Stimulated activated CD4-positive, alpha-beta T cell treated with anti-CD3 and anti-CD28 coated beads, TNF-alpha, amount 100 ng/mL, for 1 hour (primary cell): ENCODE measurements at regions not wholly inside any gene's neighbourhood (a gene's known extent, or its start where the extent isn't known, plus 50 kb on each side); places are given as distances from the start of the nearest gene placed in this dataset.
"Not testable (repeated sequence)": the region's sequence is repeated elsewhere in the genome, so short reads cannot be mapped to it uniquely, and the experiment has no call there.

ENCODE experiments used
- DNase-seq, 3 donors: peaks; one replicate each; pipeline ENCODE4 v3.0.0-alpha.2; 2020; ENCODE audit warnings: low read depth in 3 of 3, low spot score in 1 of 3

DNA sequence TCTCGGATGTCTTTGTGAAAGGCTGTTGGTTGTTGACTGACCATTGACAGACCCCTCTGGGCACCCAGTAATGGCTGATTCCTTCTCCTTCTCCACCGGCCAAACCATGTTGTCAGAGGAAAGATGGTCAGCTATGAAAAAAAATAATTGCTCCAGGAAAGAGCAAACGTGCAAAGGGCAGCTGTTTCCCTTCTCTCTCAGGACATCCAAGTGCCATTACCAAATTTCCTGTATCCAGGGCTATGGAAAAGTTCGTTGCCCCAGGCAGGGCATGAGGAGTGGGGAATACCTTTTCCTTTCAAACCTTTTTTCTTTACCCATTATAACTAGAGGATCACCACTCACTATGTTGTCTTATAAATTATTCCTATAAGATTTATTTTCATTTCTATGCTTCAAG is 321.5 kb upstream of the HNRNPA3 start:
- no peak for DNase-seq

GRCh38 chr2:176891857-176892256 is 320.7 kb upstream of the HNRNPA3 start:
- no peak for DNase-seq

- DNase-seq: no peak
These were observed 319.8 kb upstream of the HNRNPA3 start for GRCh38 chr2:176892676-176893226.

GRCh38 chr2:176895158-176895557 is 317.4 kb upstream of the HNRNPA3 start:
- no peak for DNase-seq

DNA sequence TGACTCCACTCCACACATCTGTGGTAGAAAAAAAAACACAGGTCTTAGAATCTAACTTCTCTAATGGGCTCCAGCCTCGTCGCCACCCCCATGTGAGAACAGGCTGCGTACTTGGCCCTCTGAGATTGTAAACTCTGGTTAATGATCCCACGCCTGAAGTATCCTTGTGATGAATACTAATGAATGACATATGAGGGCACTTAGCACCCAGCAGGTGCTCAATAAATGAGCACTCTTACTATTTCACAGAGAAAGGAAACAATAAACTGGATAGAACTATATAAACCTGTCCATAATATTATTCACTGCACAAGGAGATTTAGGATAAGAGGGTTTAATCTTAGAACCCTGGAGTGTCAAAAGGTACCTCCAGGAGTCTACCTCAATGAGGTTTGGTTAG is 310.1 kb upstream of the HNRNPA3 start:
- no peak for DNase-seq

DNA sequence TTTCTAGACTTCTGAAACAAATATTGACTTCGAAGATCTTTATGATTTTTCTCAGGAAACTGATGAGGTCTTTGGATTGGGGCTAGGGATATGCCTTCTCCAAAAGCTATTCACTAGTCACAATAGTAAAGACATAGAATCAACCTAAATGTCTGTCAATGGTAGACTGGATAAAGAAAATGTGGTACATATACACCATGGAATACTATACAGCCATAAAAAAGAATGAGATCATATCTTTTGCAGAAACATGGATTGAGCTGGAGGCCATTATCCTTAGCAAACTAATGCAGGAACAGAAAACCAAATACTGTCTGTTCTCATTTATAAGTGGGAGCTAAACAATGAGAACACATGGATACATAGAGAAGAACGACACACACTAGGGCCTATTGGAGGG is 308.5 kb upstream of the HNRNPA3 start:
- not testable (repeated sequence) for DNase-seq

DNA sequence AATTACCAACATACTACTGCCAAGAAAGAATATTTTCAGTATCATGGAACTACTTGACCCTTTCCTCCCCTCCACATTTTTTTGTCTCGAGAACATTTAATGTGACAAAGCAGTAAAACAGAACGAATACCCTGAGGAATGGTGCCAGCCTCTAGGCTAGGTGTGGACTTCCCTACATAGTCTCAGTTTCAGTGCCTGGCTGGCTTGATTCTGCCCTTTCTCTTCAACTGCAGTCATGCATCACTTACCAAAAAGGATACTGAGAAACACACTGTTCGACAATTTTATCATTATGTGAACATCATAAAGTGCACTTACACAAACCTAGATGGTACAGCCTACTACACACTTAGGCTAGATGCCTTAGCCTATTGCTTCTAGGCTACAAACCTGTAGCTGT is 305.3 kb upstream of the HNRNPA3 start:
- no peak for DNase-seq

- DNase-seq: no peak
These were observed 301.8 kb upstream of the HNRNPA3 start for GRCh38 chr2:176910828-176911227.

DNA sequence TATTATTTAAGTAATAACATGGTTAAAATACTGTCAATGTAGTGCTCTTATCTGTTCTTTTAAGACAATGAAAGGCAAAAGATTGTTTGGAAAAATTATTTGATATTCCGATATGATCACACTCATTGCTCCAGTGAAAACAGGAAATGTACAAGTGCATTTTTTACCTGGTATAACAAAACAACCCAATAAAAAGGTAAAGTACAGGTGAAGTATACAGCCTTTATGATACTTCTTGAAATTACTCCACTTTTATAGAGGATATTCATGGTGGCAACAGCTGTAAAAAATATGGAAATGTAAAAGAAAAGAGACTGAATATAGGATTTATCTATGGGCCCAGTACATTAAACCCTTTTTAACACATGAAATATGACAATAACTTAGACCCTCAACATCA is 298.6 kb upstream of the HNRNPA3 start:
- no peak for DNase-seq

DNA sequence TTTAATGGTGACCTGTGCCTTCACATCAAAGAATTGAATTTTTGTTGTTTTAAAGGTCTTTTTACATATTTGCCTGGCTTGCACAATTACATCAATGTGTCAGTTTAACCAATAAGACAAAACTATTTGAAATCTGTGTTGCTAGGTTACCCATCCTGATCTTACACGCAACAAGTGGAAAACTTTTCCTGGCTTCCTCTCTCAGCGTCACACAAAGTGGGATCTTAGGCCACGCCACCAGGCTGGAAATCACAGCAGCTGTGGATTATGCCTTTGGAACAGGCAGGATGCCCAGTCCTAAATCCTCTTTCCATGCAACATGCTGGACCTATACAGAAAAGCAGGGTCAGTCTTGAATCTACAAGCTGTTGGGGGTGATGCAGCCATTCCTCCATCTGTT is 298.2 kb upstream of the HNRNPA3 start:
- no peak for DNase-seq

DNA sequence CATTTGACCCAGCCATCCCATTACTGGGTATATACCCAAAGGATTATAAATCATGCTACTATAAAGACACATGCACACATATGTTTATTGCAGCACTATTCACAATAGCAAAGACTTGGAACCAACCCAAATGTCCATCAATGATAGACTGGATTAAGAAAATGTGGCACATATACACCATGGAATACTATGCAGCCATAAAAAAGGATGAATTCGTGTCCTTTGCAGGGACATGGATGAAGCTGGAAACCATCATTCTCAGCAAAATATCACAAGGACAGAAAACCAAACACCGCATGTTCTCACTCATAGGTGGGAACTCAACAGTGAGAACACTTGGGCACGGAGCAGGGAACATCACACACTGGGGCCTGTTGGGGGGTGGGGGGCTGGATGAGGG is 290.0 kb upstream of the HNRNPA3 start:
- DNase-seq: not testable (repeated sequence)

DNA sequence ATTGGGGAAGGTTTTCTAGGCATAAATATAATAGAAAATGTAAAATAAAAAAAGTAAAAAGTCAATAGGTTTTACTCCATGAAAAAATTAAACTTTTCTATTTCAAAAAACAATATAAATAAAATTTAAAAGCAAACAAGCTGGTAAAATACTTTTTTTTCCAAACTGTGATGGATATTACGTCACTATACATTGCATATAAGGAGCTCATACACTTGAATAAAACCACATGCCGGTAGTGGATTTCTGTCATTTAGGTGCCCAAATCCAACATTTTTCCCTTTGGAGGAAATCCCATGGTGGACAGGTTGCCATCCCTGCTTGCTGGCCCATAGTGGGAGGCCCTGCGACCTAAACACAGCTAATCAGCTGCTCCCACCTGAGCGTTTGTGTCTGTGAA is 289.4 kb upstream of the HNRNPA3 start:
- no peak for DNase-seq

- DNase-seq: no peak
These were observed 287.6 kb upstream of the HNRNPA3 start for GRCh38 chr2:176924909-176925534.

- DNase-seq: no peak
These were observed 286.1 kb upstream of the HNRNPA3 start for GRCh38 chr2:176926453-176926852.

DNA sequence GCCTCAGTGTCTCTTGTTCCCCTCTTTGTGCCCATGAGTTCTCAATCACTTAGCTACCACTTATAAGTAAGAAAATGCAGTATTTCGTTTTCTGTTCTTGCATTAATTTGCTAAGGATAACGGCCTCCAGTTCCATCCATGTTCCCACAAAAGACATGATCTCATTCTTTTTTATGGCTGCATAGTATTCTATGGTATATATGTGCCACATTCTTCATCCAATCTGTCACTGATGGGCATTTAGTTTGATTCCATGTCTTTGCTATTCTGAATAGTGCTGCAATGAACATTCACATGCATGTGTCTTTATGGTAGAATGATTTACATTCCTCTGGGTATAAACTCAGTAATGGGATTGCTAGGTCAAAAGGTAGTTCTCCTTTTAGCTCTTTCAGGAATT is 283.2 kb upstream of the HNRNPA3 start:
- DNase-seq: not testable (repeated sequence)

DNA sequence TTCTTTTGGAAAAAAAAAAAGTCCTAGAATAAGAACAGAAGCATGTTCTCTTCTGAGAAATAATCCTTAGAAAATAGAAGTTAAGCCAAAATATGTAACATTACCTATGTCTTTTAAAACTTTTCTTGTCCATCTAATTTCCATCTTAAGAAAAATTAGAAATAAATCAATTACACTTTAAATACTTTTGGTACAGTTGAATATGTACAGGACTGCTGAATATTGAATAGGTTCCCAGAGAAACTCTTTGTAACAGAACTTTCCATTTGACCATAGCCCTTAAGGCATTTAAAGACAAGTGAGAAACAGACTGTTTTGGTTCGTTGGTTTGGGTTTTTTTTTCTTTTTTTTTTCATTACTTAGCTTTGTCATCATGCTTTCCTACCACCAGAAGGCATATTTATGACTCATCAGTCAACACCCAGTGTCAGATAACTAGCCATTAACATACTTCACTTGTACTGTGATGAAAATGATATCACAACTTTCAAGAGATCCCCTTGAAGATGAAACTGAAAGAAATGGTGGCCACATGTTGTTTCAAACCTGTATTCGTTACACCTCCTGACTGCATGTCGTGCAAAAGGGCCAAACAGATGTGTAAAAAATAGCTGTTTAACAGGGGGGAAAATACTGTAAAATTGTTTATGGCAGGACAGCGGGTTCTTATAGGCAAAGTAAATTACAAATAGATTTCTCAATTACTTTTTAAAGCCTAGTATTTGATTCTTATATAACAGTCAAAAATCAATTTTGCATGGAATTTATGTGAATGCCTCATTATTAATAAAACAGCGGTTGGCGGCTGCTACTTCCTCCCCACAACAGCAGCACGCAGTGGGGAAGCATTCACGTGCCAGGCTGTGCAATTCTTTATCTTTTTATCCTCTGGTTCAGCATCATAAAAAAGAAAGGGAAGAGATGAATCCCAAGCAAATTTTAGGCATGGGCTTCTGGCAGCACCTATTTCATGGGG is 280.7 kb upstream of the HNRNPA3 start:
- DNase-seq: no peak

GRCh38 chr2:176934131-176934530 is 278.5 kb upstream of the HNRNPA3 start:
- DNase-seq: no peak

DNA sequence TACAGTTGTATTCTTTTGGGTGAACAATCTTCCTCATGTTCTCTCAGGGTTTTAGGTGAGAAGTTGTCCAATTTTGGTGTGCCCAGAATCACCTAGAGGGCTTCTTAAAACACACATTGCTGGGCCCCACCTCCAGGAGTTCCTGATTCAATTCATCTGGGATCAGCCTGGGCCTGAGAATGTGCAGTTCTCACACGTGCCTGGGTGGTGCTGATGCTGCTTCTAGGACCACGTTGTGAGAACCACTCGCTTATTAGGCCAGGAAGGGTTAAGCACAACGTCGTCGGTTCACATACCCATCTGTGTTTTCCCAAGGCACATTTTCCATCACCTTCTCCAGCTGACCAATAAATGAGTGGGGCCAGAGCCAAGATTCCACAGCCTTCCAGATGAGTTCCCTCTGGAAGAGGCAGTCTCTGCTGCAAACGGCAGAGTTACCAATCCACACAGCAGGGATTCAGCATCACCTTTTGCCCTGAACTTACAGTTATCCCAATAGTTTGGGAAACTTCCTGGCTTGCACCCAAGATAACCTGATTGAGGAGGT is 277.7 kb upstream of the HNRNPA3 start:
- DNase-seq: no peak

DNA sequence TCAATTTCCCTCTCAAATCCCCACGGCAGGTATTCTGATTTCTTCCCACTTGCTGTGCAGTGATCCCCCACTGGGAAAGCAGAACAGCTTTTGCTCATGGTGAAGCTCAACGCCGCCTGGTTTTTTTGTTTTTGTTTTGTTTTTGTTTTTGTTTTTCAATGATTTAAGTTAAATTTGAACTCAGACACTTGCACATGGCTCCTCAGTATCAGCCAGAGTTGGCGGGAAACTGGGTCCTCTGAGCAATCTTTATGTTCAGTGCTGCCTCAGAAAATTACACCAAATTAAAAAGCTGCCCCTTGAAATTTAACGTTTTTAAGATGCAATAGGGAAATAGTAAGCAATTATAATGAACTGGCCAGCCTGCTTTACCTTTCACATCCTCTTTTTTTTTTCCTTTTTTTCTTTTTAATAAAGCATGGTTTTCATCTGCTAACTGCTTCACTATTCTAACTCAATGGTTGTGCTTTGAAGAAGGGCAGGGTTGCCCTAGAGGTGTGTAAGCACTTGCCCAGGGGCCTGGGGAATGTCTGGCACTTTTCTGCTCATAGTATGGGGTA is 277.0 kb upstream of the HNRNPA3 start:
- no peak for DNase-seq

DNA sequence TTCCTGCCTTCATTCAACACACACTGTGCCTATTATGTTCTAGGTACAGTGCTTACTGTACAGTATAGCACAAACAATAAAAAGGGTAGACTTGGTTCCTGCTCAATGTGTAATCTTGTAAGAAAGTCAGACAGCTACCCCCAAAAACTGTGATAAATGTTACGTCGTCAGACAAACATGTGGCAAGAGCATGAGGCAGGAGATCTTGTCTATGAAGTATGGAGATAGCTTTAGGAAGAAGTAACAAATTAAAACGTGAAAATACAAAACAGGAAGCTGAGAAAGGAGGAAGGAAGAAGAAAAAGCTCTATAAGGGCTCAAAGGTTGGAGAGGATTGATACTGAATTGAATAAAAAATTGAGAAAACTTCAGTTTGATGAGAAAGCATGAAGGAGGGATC is 276.2 kb upstream of the HNRNPA3 start:
- no peak for DNase-seq

DNA sequence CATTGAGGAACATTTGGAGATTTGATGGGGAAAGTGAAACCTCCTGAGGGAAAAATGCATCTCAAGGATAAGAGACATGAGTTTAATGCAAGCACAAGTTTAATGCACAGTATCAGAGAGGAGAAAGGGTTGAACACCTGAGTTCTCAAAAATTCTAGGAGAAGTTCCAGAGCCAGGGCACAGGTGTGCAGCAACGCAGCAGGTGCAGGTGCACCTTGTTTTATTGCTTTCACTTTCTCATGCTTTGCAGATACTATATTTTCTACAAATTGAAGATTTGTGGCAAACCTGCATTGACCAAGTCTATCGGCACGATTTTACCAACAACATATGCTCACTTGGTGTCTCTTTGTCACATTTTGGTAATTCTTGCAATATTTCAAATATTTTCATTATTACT is 267.6 kb upstream of the HNRNPA3 start:
- DNase-seq: no peak

- DNase-seq: no peak
These were observed 264.8 kb upstream of the HNRNPA3 start for GRCh38 chr2:176947754-176948153.
